ENCODE measurements at regions not wholly inside any gene's neighbourhood (a gene's known extent, or its start where the extent isn't known, plus 50 kb on each side); places are given as distances from the start of the nearest gene placed in this dataset.

DNA sequence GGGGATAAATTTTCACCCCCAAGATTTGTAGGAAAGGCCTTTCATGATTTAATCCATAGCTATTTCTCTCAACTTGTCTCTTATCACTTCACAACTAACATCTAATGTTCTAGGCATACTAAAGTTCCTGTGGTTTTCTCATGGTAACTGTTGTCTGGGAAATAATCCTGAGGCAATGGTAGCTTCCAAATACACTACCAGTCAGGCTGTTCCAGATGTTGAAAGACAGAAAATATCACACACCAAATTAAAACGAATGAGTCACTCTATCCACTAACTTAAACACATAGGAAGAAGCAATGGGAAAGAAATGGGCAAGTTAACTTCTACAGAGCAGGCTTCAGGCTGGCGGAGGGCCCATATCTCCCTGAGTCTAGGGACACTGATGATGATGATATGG is 77.7 kb upstream of the MYO16 start:
- no peak for TF ChIP-seq POLR2A (IDR thresholded peaks at IDR 0.05)
- no peak for TF ChIP-seq CTCF (IDR thresholded peaks at IDR 0.05)
- TF ChIP-seq EP300 (IDR thresholded peaks at IDR 0.05) = no peak
- TF ChIP-seq POLR2AphosphoS5 (IDR thresholded peaks at IDR 0.05) = no peak

Data from gastroesophageal sphincter (tissue), 3 donors.